ENCODE measurements at regions not wholly inside any gene's neighbourhood (a gene's known extent, or its start where the extent isn't known, plus 50 kb on each side); places are given as distances from the start of the nearest gene placed in this dataset.

DNA sequence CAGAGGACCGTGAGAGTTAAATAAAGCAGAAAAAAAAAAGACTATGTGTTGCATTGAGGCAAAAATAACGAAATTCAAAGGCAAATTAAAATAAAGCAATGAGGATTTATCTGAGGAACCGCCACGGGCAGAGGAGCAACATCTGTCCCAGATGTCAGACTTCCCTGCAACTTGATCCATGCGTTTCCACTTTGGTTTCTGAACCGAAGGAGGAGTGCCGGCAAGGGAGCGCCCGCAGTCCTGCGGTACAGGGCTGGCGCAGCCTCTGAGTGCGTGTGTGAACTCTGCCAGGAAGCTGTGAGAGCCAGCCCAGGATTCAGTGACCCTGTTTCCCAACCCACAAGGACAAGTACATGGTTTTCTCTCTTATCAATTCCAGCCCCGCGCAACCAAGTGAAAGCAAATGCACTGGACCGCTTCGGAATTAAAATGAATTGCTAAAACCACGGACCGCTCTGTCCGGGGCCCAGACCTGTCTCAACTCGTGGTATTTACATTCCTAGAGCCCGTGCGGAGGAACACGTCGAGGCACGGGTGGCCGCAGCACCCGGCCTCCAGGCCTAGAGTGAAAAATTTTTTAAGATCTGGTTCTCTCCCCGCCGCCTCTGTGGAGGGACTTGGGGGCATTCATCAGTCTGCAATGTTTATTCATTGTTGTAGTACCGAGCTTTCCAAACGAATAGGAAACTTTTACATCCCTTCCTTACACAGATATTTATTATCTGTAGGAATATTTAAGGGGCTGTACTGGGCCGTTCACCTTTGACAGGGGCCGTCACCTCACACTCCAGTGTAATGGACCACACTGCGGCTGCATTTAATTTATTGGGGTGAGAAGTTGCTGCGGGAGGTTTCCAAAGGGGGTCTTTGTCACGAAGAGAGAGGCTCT lies 291.5 kb upstream of the NFE2L3 start:
- no peak for DNase-seq

GRCh38 chr7:25861164-25861496 lies 290.9 kb upstream of the NFE2L3 start:
- H3K4me1 Mint-ChIP-seq (ENCODE audit: low read depth): peaks cover 18% of the 10 kb centered on the region
- no peak for DNase-seq

More for the DNA sequence above, 291.5 kb upstream of the NFE2L3 start:
- Mint-ChIP-seq H3K27ac (no peak overlapping the region), H3K9me3 (no peaks in the 10 kb centered on the region), H3K36me3 (ENCODE audit: low read depth) (no peaks in the 10 kb centered on the region), H3K27me3 (ENCODE audit: insufficient read depth) (no peaks in the 10 kb centered on the region), H3K4me3 (no peak overlapping the region), H3K4me1 (ENCODE audit: low read depth) (peaks cover 18% of the 10 kb centered on the region)
- TF ChIP-seq, protein P1, sequence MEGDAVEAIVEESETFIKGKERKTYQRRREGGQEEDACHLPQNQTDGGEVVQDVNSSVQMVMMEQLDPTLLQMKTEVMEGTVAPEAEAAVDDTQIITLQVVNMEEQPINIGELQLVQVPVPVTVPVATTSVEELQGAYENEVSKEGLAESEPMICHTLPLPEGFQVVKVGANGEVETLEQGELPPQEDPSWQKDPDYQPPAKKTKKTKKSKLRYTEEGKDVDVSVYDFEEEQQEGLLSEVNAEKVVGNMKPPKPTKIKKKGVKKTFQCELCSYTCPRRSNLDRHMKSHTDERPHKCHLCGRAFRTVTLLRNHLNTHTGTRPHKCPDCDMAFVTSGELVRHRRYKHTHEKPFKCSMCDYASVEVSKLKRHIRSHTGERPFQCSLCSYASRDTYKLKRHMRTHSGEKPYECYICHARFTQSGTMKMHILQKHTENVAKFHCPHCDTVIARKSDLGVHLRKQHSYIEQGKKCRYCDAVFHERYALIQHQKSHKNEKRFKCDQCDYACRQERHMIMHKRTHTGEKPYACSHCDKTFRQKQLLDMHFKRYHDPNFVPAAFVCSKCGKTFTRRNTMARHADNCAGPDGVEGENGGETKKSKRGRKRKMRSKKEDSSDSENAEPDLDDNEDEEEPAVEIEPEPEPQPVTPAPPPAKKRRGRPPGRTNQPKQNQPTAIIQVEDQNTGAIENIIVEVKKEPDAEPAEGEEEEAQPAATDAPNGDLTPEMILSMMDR (IDR thresholded peaks at IDR 0.05): no peak

GRCh38 chr7:25861601-25862260 lies 290.3 kb upstream of the NFE2L3 start:
- TF ChIP-seq, protein P1 (IDR thresholded peaks at IDR 0.05): no peak
- peaks cover 18% of the 10 kb centered on the region for H3K4me1 Mint-ChIP-seq (ENCODE audit: low read depth)
- no peaks in the 10 kb centered on the region for H3K36me3 Mint-ChIP-seq (ENCODE audit: low read depth)
- H3K9me3 Mint-ChIP-seq: no peaks in the 10 kb centered on the region
- peak overlapping the region; percentile 85 for H3K4me3 Mint-ChIP-seq
- no peak for DNase-seq
- H3K27me3 Mint-ChIP-seq (ENCODE audit: insufficient read depth): no peaks in the 10 kb centered on the region
- H3K27ac Mint-ChIP-seq: peak overlapping the region; percentile 67

More at GRCh38 chr7:25861164-25861496, 290.9 kb upstream of the NFE2L3 start:
- TF ChIP-seq, protein P1 (IDR thresholded peaks at IDR 0.05): no peak
- Mint-ChIP-seq H3K27ac (no peak overlapping the region; the same call in 1 of the 2 replicates), H3K4me3 (peak overlapping the region; percentile 85), H3K36me3 (ENCODE audit: low read depth) (no peaks in the 10 kb centered on the region), H3K27me3 (ENCODE audit: insufficient read depth) (no peaks in the 10 kb centered on the region), H3K9me3 (no peaks in the 10 kb centered on the region)

GRCh38 chr7:25862261-25863004 lies 289.6 kb upstream of the NFE2L3 start:
- Mint-ChIP-seq H3K27ac (peak overlapping the region; percentile 67), H3K27me3 (ENCODE audit: insufficient read depth) (no peaks in the 10 kb centered on the region), H3K4me1 (ENCODE audit: low read depth) (peaks cover 18% of the 10 kb centered on the region), H3K36me3 (ENCODE audit: low read depth) (no peaks in the 10 kb centered on the region), H3K9me3 (no peaks in the 10 kb centered on the region), H3K4me3 (peak overlapping the region; percentile 85)
- TF ChIP-seq, protein P1 (IDR thresholded peaks at IDR 0.05): no peak
- peak; percentile 99 for DNase-seq

DNA sequence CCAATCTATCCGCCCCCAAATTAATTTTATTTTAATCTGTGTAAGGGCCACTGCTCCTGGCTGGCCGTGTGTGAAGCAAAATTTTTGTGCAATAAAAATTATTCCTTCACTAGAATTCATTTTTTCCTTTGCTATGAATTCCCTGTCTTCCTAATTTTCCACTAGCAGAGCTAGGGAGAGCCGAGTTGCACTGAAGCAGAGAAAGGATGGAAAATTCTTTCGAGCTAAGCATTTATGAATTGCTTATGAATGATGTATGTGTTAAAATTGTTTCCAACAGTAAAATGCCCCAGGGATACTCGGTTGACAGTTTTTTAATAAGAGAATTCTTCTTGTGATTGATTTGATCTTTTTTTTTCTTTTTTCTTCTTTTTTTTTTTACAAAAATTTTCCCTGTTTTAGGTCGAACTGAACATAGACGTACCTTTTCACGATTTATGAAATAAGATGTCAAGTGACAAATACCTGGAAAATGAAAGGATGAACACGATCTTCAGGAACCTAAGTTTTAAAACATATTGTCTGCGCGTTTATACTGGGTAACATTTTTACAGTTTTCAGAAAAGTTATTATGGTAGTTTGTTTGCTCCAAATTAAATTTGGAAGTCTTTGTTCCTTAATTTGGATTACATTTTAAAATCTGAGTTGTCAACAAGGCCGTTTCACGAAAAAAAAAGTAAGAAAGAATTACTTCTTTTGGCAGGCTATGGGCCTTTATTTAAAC lies 288.8 kb upstream of the NFE2L3 start:
- Mint-ChIP-seq H3K36me3 (ENCODE audit: low read depth) (no peaks in the 10 kb centered on the region), H3K9me3 (no peaks in the 10 kb centered on the region), H3K27ac (no peak overlapping the region), H3K4me1 (ENCODE audit: low read depth) (peaks cover 18% of the 10 kb centered on the region), H3K27me3 (ENCODE audit: insufficient read depth) (no peaks in the 10 kb centered on the region; the same call in 1 of the 2 replicates), H3K4me3 (peak overlapping the region; percentile 85)
- TF ChIP-seq, protein P1 (IDR thresholded peaks at IDR 0.05): no peak
- no peak for DNase-seq

All from HFFc6 (cell line).